ENCODE measurements at regions not wholly inside any gene's neighbourhood (a gene's known extent, or its start where the extent isn't known, plus 50 kb on each side); places are given as distances from the start of the nearest gene placed in this dataset.

DNA sequence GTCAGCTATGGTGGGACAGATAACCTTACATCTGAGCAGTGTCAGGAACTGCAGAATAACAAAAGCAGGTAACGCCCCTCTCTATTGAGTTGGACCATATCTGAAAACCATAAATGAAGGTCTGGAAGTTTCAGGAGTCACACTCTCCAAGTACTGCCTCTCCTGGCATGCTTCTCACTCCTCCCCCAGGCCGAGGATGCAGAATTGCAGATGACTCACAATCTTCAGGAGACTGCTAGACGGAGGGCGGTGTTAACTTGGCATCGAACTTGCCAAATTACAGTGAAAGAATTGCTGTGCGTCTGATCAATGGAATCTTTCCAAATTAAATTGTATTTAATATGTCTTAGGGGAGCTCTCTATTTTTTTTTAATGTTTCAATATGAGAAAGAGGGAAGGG, 67.1 kb upstream of the TRIM2 start:
- DNase-seq (ENCODE audit: low read depth in 1 of 2, low spot score in 1 of 2) = peak; percentile 44 to 53
- peaks cover 7% of the 10 kb centered on the region; the same call in 1 of the 3 replicates for H3K9me3 ChIP-seq
- peaks cover 53% of the 10 kb centered on the region for H3K4me1 ChIP-seq
- no peak for TF ChIP-seq FOSL2 (IDR thresholded peaks at IDR 0.05)
- TF ChIP-seq FOSL2 (CRISPR knock-in tag; IDR thresholded peaks at IDR 0.05) = peak; percentile 62
- TF ChIP-seq, protein P1, sequence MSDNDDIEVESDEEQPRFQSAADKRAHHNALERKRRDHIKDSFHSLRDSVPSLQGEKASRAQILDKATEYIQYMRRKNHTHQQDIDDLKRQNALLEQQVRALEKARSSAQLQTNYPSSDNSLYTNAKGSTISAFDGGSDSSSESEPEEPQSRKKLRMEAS (IDR thresholded peaks at IDR 0.05) = 0 out of 2 replicates have a peak, but pooled peaks have one; percentile 26
- TF ChIP-seq RAD21 (conservative IDR thresholded peaks at IDR 0.05 in 1 of 2, IDR thresholded peaks at IDR 0.05 in 1 of 2) = no peak
- CTCF ChIA-PET = interaction anchor here (0.9 to 2.3 kb wide), 4 partner anchors 8 to 174 kb away, joined by 3 to 11 read pairs (median 4); no protein-coding TSS in a partner anchor
- POLR2A ChIA-PET = no interaction called here
- peak; percentile 70 to 76; a peak in 4 of 6 replicates for ATAC-seq
- no peak overlapping the region for H3K4me3 ChIP-seq
- H3K27ac ChIP-seq = peak overlapping the region; percentile 78 to 84
- WGBS (ENCODE audit: missing lambda C conversion rate) = 10% methylated on average over 6 of the region's 6 CpGs
- peak overlapping the region; percentile 68 for H3K4me2 ChIP-seq
- no peak for FAIRE-seq

DNA sequence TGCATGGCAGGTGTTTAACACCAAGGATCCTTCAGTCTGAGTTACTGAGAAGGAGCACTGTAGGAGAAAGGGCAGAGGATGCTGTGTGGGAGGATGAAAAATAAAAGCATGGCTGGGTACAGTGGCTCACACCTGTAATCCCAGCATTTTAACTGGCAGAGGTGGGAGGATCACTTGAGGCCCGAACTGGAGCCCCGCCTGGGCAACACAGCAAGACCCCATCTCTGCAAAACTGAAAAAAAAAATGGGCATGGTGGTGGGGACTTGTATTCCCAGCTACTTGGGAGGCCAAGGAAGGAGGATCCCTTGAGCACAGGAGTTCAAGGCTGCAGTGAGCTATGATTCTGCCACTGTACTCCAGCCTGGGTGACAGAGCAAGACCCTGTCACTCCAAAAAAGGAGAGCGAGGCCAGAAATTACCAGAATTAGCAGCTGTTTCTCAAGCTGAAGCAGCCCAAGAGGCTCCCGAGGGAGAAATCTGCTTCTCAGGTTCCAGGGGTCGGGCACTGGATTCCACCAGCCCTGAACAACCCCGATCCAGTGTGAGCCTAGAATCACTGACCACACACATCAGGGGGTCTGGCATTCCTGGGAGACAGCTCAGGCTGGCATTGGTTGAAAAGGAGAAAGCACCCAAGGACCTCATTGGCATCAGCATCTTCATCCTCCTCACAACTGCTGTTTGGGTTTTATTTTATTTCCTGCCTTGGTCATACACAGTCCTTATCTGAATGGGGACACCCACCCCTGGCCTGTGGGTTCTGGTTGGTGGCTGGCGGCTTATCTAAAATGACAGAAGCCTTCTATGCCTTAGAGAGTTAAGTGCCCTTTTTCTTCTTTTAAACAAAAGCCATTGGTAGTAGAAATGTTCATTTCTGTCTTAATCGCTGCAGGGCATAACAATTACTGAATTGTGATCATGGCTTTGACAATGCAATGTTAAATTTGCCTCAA, 66.3 kb upstream of the TRIM2 start:
- peak overlapping the region; percentile 78 to 84 for H3K27ac ChIP-seq

GRCh38 chr4:153138736-153139135, 65.5 kb upstream of the TRIM2 start:
- ATAC-seq (no peak), DNase-seq (ENCODE audit: low read depth in 1 of 2, low spot score in 1 of 2) (no peak), FAIRE-seq (no peak)
- POLR2A ChIA-PET = no interaction called here
- WGBS (ENCODE audit: missing lambda C conversion rate) = 82% methylated on average over 5 of the region's 5 CpGs
- CTCF ChIA-PET = no interaction called here
- Histone ChIP-seq H3K9me3 (peaks cover 7% of the 10 kb centered on the region; the same call in 1 of the 3 replicates), H3K4me2 (no peak overlapping the region), H3K27ac (peak overlapping the region; percentile 58 to 78; a peak in 2 of 6 replicates), H3K4me1 (peaks cover 63% of the 10 kb centered on the region), H3K4me3 (no peak overlapping the region)
- no peak for TF ChIP-seq FOSB (CRISPR knock-in tag; IDR thresholded peaks at IDR 0.05)
- TF ChIP-seq CEBPB (IDR thresholded peaks at IDR 0.05) = peak in 1 of 2 experiments; percentile 41; a peak in 1 of 4 replicates
- TF ChIP-seq, protein P2, sequence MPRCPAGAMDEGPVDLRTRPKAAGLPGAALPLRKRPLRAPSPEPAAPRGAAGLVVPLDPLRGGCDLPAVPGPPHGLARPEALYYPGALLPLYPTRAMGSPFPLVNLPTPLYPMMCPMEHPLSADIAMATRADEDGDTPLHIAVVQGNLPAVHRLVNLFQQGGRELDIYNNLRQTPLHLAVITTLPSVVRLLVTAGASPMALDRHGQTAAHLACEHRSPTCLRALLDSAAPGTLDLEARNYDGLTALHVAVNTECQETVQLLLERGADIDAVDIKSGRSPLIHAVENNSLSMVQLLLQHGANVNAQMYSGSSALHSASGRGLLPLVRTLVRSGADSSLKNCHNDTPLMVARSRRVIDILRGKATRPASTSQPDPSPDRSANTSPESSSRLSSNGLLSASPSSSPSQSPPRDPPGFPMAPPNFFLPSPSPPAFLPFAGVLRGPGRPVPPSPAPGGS (IDR thresholded peaks at IDR 0.05) = no peak
- TF ChIP-seq, protein P3, sequence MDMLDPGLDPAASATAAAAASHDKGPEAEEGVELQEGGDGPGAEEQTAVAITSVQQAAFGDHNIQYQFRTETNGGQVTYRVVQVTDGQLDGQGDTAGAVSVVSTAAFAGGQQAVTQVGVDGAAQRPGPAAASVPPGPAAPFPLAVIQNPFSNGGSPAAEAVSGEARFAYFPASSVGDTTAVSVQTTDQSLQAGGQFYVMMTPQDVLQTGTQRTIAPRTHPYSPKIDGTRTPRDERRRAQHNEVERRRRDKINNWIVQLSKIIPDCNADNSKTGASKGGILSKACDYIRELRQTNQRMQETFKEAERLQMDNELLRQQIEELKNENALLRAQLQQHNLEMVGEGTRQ (IDR thresholded peaks at IDR 0.05) = no peak
- TF ChIP-seq EHF (CRISPR knock-in tag; IDR thresholded peaks at IDR 0.05) = no peak

More for the DNA sequence above, 66.3 kb upstream of the TRIM2 start:
- Histone ChIP-seq H3K4me2 (peak overlapping the region; percentile 68), H3K9me3 (peaks cover 7% of the 10 kb centered on the region; the same call in 1 of the 3 replicates), H3K4me1 (peaks cover 56% of the 10 kb centered on the region), H3K4me3 (no peak overlapping the region)
- POLR2A ChIA-PET = no interaction called here
- FAIRE-seq (no peak), DNase-seq (ENCODE audit: low read depth in 1 of 2, low spot score in 1 of 2) (no peak), ATAC-seq (no peak)
- no peak for TF ChIP-seq GATA3 (IDR thresholded peaks at IDR 0.05; ENCODE audit: borderline replicate concordance)
- TF ChIP-seq RCOR1 (IDR thresholded peaks at IDR 0.05; ENCODE audit: low read depth, low read length) = no peak
- no peak for TF ChIP-seq HES2 (IDR thresholded peaks at IDR 0.05)
- no peak for TF ChIP-seq NFE2L2 (conservative IDR thresholded peaks at IDR 0.05; ENCODE audit: low read length)
- no peak for TF ChIP-seq EP300 (IDR thresholded peaks at IDR 0.05)
- TF ChIP-seq JUN (IDR thresholded peaks at IDR 0.05) = no peak
- TF ChIP-seq ELK1 (IDR thresholded peaks at IDR 0.05; ENCODE audit: low read depth, low read length) = no peak
- TF ChIP-seq ZNF302 (CRISPR knock-in tag; IDR thresholded peaks at IDR 0.05) = no peak
- TF ChIP-seq ZSCAN20 (CRISPR knock-in tag; IDR thresholded peaks at IDR 0.05) = no peak
- TF ChIP-seq, protein P4, sequence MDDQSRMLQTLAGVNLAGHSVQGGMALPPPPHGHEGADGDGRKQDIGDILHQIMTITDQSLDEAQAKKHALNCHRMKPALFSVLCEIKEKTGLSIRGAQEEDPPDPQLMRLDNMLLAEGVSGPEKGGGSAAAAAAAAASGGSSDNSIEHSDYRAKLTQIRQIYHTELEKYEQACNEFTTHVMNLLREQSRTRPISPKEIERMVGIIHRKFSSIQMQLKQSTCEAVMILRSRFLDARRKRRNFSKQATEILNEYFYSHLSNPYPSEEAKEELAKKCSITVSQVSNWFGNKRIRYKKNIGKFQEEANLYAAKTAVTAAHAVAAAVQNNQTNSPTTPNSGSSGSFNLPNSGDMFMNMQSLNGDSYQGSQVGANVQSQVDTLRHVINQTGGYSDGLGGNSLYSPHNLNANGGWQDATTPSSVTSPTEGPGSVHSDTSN (IDR thresholded peaks at IDR 0.05) = no peak
- TF ChIP-seq RAD21 (conservative IDR thresholded peaks at IDR 0.05 in 1 of 2, IDR thresholded peaks at IDR 0.05 in 1 of 2) = no peak
- TF ChIP-seq HOXB5 (CRISPR knock-in tag; IDR thresholded peaks at IDR 0.05) = no peak
- no peak for TF ChIP-seq KDM1A (IDR thresholded peaks at IDR 0.05; ENCODE audit: low read depth)
- CTCF ChIA-PET = interaction anchor here (0.9 to 2.3 kb wide), 3 partner anchors 7 to 173 kb away, joined by 3 to 11 read pairs (median 3); no protein-coding TSS in a partner anchor
- WGBS (ENCODE audit: missing lambda C conversion rate) = 85% methylated on average over 8 of the region's 8 CpGs
